NCI-H146 treated with DMSO at 0.1 percent for 48 hours (cell line): ENCODE measurements at regions not wholly inside any gene's neighbourhood (a gene's known extent, or its start where the extent isn't known, plus 50 kb on each side); places are given as distances from the start of the nearest gene placed in this dataset.

Experiments
- DNase-seq: peaks from one replicate; lab custom pipeline; 2025; ENCODE audit not compliant: unreplicated experiment; lab: John Stamatoyannopoulos, UW

- no peak for DNase-seq
These were observed 184.7 kb downstream of the PLPP4 start for GRCh38 chr10:120641695-120642094.

DNA sequence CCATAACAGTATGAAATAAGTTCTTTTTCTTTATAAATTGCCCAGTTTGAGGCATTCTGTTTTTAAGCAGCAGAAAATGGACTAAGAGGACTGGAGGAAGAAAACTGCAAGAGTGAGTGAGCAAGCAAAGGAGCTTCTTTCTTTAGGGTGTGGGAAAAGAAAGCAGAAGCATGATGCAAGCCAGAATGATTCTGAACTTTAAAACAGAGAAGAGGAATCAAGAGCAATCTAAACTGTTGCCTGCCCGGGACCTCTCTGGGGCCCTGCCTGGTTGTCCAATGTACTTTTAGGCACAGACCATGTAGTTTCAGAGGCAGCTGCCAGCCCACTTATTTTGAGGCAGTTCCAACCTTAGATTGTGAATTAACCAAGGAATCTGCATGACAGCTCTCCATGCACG lies 186.3 kb downstream of the PLPP4 start:
- DNase-seq = no peak

DNA sequence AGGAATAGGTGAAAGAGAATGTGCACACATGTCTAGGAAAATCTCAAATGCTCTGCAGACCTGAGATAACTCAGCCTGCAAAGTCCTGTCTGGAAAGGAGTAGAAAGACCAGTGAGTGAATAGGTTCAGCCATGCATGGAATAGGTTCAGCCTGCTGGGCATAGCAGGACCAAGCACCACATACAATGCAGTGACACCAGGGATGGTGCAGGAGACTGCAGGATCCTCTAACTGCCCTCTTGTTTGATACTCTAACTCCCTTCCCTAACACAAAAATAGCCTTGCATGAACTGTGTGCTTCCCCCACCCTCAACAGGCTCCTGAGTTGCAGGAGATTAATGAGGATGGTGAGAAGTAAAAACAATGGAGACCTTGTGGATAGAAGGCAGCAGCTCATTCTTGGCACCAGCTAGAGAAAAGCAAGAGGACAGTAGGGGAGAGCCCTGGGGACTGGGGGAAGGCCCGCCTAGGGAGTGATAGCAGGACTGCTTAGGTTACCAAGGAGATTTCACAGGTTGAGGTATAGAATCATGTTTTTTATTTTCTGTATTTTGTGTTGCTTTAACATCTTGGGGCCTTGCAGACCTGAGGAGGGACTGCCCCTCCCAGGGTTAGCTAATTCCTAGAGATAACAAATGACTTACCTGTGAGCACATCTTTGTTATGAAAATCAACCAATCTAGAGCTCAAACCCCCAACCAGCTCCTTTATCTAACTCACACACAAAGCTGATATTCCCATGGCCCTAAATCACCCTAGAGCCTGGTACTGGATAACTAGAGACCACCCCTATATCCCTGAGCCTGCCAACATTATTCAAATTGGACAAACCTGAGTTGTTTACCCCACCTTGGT lies 187.8 kb downstream of the PLPP4 start:
- no peak for DNase-seq

GRCh38 chr10:120646159-120646732 lies 189.2 kb downstream of the PLPP4 start:
- DNase-seq = no peak

- no peak for DNase-seq
These were observed 189.9 kb downstream of the PLPP4 start for GRCh38 chr10:120646738-120647456.

- DNase-seq = no peak
These were observed 193.8 kb downstream of the PLPP4 start for GRCh38 chr10:120650705-120651399.

GRCh38 chr10:120656107-120656506 lies 195.1 kb upstream of the WDR11 start:
- no peak for DNase-seq

DNA sequence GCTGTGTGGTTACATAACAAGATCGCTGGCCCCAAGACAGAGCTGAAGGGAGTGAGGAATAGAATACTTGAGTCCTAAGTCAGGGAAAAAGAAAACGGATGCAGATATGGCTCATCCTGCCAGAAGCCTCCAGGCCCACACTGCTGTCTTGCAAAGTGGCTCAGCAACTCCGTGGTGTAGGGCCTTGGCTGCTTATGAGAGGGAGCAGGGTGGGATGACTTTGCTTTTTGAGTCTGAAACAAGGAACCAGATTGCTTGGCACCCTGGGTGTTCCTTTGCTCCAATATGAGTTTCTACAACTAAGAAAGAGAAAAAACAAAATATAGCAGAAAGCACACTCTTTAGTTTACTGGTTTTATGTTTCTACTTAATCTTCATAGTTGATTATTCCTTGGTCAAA lies 193.8 kb upstream of the WDR11 start:
- DNase-seq = no peak

- DNase-seq = no peak
These were observed 191.9 kb upstream of the WDR11 start for GRCh38 chr10:120658943-120659885.

DNA sequence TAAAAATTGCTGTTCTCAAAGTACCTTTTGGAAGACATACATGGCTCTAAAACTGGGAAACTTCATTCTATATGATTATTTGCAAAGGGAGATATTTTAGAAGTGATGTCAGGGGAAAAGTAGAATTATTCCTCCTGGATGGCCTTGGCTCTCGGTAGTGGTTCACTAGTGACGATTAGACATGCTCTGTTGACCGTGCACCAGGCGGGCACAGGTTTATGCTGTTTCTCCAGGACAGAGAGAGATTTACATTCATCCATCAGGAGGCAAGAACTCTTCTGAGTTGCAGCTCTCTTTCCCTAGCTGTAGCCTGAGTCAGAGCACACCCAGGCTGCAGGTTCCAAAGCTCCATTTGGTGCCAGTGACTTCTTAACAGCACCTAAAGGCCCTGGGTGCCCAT lies 184.9 kb upstream of the WDR11 start:
- DNase-seq = no peak

DNA sequence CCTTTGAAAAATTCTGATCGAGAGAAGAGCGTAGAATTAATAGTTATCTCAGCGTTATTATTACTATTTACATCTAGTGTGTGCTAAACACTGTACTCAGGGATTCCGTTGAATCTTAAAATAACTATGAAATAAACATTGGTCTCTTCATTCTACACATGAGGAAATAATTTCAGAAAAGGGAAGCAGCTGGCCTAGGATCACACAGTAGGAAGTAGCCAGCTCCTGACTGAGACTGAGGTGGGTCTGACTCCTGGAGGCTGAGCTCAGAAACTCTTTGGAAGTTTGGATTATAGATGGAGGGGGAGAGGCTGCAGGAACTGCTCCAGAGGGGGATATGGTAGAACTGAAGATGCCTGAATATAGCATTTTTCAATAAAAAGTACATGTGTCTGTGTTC lies 183.9 kb upstream of the WDR11 start:
- DNase-seq = no peak

DNA sequence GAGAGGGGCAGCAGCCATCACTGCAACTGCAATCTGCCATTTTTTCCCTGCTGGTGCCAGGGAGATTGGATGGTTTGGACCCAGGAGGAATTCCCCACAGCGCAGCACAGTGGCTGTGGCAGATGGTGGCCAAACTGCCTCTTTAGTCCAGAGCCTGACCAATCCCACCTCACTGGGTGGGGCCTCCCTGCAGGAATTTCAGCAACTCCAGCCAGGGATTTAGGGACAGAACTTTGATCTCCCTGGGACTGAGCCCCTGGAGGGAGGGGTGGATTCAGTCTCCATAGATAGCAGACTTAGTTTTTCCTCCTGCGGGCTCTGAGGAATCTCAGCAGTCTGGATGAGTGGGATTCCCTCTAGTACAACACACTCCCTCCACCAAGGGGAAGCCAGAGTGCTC lies 179.7 kb upstream of the WDR11 start:
- DNase-seq = no peak

GRCh38 chr10:120683454-120683853 lies 167.7 kb upstream of the WDR11 start:
- no peak for DNase-seq

DNA sequence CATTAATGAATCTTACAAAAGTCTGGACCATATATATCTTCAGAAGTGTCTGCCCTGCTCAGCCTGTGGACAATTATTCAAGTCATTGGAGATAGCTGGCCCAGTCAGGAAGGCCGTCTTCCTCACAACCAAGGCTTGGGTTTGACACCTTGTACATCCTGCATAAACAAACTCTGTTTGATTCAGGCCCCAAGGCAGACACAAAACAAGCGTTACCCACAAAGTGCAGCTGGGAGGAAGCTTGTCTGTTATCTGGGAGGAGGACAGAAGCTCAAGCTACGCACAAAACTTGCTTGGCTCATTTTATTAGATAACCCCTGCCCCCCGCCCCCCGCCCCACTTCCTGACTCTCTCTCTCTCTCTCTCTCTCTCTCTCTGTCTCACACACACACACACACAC lies 166.9 kb upstream of the WDR11 start:
- no peak for DNase-seq

- DNase-seq = no peak
These were observed 166.0 kb upstream of the WDR11 start for GRCh38 chr10:120685136-120685535.

- DNase-seq = no peak
These were observed 162.2 kb upstream of the WDR11 start for GRCh38 chr10:120688928-120689327.

- DNase-seq = no peak
These were observed 161.2 kb upstream of the WDR11 start for GRCh38 chr10:120689777-120690529.

DNA sequence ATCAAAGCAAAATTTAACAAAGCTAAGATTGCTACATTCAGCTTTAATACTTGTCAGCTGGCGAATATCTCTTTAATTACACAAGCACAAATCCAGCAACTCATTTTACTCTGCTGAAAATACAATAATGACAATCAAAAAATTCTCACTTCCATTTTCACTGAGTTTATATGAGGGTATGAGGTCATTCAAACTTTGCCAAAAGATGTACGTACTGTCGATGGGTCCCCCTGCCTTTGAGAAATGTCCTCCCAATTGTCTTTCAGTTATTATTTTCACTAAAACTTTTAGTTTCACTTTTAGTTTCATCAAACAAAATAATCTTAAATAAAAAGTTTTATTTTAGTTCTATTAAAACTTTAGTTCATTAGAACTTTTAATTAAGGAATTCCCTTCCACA lies 159.5 kb upstream of the WDR11 start:
- no peak for DNase-seq

DNA sequence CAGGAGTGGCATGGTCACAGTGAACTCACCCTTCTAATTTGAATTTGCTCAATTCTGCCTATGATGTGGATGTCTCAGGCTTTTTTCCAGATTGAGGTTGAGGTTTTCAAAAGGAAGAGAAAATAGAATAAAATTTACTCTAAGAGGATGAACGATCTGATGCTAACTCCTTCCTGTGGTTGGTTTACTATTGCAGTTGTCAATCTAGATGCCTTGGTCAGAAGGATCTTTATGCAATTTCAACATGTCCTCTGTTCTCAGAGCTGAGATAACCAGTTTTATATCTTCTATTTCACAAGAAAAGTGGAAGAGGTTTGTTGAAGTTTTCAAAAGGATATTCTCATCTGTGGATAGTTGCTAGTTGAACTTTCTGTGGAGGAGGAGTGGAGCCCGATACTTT lies 150.7 kb upstream of the WDR11 start:
- no peak for DNase-seq

GRCh38 chr10:120701381-120701780 lies 149.8 kb upstream of the WDR11 start:
- DNase-seq = no peak
